ENCODE measurements at regions not wholly inside any gene's neighbourhood (a gene's known extent, or its start where the extent isn't known, plus 50 kb on each side); places are given as distances from the start of the nearest gene placed in this dataset.

- DNase-seq (ENCODE audit: low spot score): no peak
Measured at GRCh38 chr4:110278127-110278526, 79.7 kb upstream of the ELOVL6 start.

GRCh38 chr4:110275871-110276270 lies 77.5 kb upstream of the ELOVL6 start:
- DNase-seq (ENCODE audit: low spot score): no peak

GRCh38 chr4:110271986-110272385 lies 73.6 kb upstream of the ELOVL6 start:
- no peak for DNase-seq (ENCODE audit: low spot score)

- no peak for DNase-seq (ENCODE audit: low spot score)
Measured at GRCh38 chr4:110270492-110271197, 72.2 kb upstream of the ELOVL6 start.

GRCh38 chr4:110268790-110269189 lies 70.4 kb upstream of the ELOVL6 start:
- no peak for DNase-seq (ENCODE audit: low spot score)

GRCh38 chr4:110268352-110268751 lies 69.9 kb upstream of the ELOVL6 start:
- DNase-seq (ENCODE audit: low spot score): no peak

GRCh38 chr4:110266136-110266535 lies 67.7 kb upstream of the ELOVL6 start:
- DNase-seq (ENCODE audit: low spot score): no peak

- no peak for DNase-seq (ENCODE audit: low spot score)
Measured at GRCh38 chr4:110265001-110265400, 66.6 kb upstream of the ELOVL6 start.

- DNase-seq (ENCODE audit: low spot score): no peak
Measured at GRCh38 chr4:110260299-110260698, 61.9 kb upstream of the ELOVL6 start.

- no peak for DNase-seq (ENCODE audit: low spot score)
Measured at GRCh38 chr4:110250023-110250387, 51.6 kb upstream of the ELOVL6 start.

GRCh38 chr4:110248831-110249253 lies 50.4 kb upstream of the ELOVL6 start:
- DNase-seq (ENCODE audit: low spot score): no peak
